AG04450 (cell line): ENCODE measurements at regions not wholly inside any gene's neighbourhood (a gene's known extent, or its start where the extent isn't known, plus 50 kb on each side); places are given as distances from the start of the nearest gene placed in this dataset.
"Not testable (repeated sequence)": the region's sequence is repeated elsewhere in the genome, so short reads cannot be mapped to it uniquely, and the experiment has no call there.

Experiments used
- CTCF ChIA-PET: fragments of 300-600, 350-600 bp; formaldehyde crosslinking; extraction: SDS; loops from one replicate; lab custom pipeline; 2022; ENCODE audit warnings: antibody characterized with exemption, inconsistent platforms; lab: Charles Lee
- POLR2A ChIA-PET: fragments of 350-600 bp; formaldehyde crosslinking; extraction: SDS; loops from one replicate; lab custom pipeline; 2021; ENCODE audit warnings: antibody characterized with exemption, inconsistent platforms; lab: Yijun Ruan, JAX
- DNase-seq: peaks from one replicate; pipeline ENCODE4 v3.0.0-alpha.2; 2011; ENCODE audit warnings: low read depth, low spot score
- H3K27ac ChIP-seq: one replicate; pipeline ENCODE4 v1.5.1; 2012; ENCODE audit warnings: low read depth, low read length, control low read depth
- H3K27me3 ChIP-seq: one replicate; pipeline ENCODE4 v1.6.0; 2012; ENCODE audit warnings: low read length; ENCODE audit not compliant: control insufficient read depth, insufficient read depth
- H3K4me3 ChIP-seq: 2 replicates; pipeline ENCODE4 v1.5.1; 2011; ENCODE audit warnings: mild to moderate bottlenecking, low read depth, low read length, control low read depth
- H3K9me3 ChIP-seq: 2 replicates; pipeline ENCODE4 v1.5.1; 2012; ENCODE audit warnings: low read length; ENCODE audit not compliant: control insufficient read depth, insufficient read depth
- CTCF ChIP-seq: IDR thresholded peaks from 2 replicates; pipeline ENCODE4 v1.5.1; 2011; ENCODE audit warnings: low read depth, low read length, control low read depth, inconsistent platforms

GRCh38 chr2:242044313-242044590, 174.7 kb downstream of the RTP5 start:
- CTCF ChIA-PET: no interaction called here
- no peak overlapping the region for H3K4me3 ChIP-seq
- POLR2A ChIA-PET: no interaction called here
- peaks cover 36% of the 10 kb centered on the region for H3K9me3 ChIP-seq
- H3K27me3 ChIP-seq: peaks cover 56% of the 10 kb centered on the region
- H3K27ac ChIP-seq: no peak overlapping the region
- no peak for DNase-seq
- TF ChIP-seq CTCF: no peak

- DNase-seq, CTCF ChIA-PET: not testable (repeated sequence)
Observed at GRCh38 chr2:242045596-242046144, 176.1 kb downstream of the RTP5 start.

GRCh38 chr2:242046206-242046826, 176.8 kb downstream of the RTP5 start:
- CTCF ChIA-PET: no interaction called here
- Histone ChIP-seq H3K9me3 (peaks cover 24% of the 10 kb centered on the region), H3K27ac (no peak overlapping the region), H3K4me3 (no peak overlapping the region), H3K27me3 (peaks cover 46% of the 10 kb centered on the region)
- no peak for TF ChIP-seq CTCF
- DNase-seq: no peak
- POLR2A ChIA-PET: no interaction called here

More at GRCh38 chr2:242045596-242046144, 176.1 kb downstream of the RTP5 start:
- Histone ChIP-seq H3K27me3 (peaks cover 47% of the 10 kb centered on the region), H3K9me3 (peaks cover 31% of the 10 kb centered on the region)
- H3K27ac ChIP-seq, H3K4me3 ChIP-seq, POLR2A ChIA-PET: not testable (repeated sequence)

- no peak overlapping the region for H3K4me3 ChIP-seq
- POLR2A ChIA-PET: no interaction called here
- peaks cover 10% of the 10 kb centered on the region for H3K9me3 ChIP-seq
- no peak overlapping the region for H3K27ac ChIP-seq
- CTCF ChIA-PET: no interaction called here
- no peak for TF ChIP-seq CTCF
- H3K27me3 ChIP-seq: peaks cover 41% of the 10 kb centered on the region
- DNase-seq: no peak
Observed at GRCh38 chr2:242047963-242048362, 178.4 kb downstream of the RTP5 start.

GRCh38 chr2:242048479-242048878, 178.9 kb downstream of the RTP5 start:
- peaks cover 10% of the 10 kb centered on the region for H3K9me3 ChIP-seq
- CTCF ChIA-PET: no interaction called here
- H3K27ac ChIP-seq: no peak overlapping the region
- POLR2A ChIA-PET: no interaction called here
- no peak for TF ChIP-seq CTCF
- H3K27me3 ChIP-seq: peaks cover 43% of the 10 kb centered on the region
- no peak for DNase-seq
- no peak overlapping the region for H3K4me3 ChIP-seq

GRCh38 chr2:242049492-242049891, 180.0 kb downstream of the RTP5 start:
- H3K27ac ChIP-seq, DNase-seq, H3K4me3 ChIP-seq, CTCF ChIA-PET, POLR2A ChIA-PET: not testable (repeated sequence)
- H3K27me3 ChIP-seq: peaks cover 42% of the 10 kb centered on the region
- H3K9me3 ChIP-seq: peaks cover 10% of the 10 kb centered on the region
